Upper lobe of right lung (tissue), 1 donor: ENCODE measurements at regions not wholly inside any gene's neighbourhood (a gene's known extent, or its start where the extent isn't known, plus 50 kb on each side); places are given as distances from the start of the nearest gene placed in this dataset.

Source experiments
- ATAC-seq: fragments of 200-7000 bp; cut with Tn5 transposase; one replicate; pipeline ENCODE4 v1.9.1; 2020; ENCODE audit warnings: mild to moderate bottlenecking, moderate library complexity
- DNase-seq: peaks from one replicate; pipeline ENCODE4 v3.0.0-alpha.2; 2020
- H3K27ac ChIP-seq: fragments of 200-600 bp; one replicate; pipeline ENCODE4 v1.8.0; 2022
- H3K27me3 ChIP-seq: fragments of 200-600 bp; one replicate; pipeline ENCODE4 v1.8.0; 2022; ENCODE audit warnings: mild to moderate bottlenecking
- H3K36me3 ChIP-seq: fragments of 200-600 bp; one replicate; pipeline ENCODE4 v1.8.0; 2022
- H3K4me1 ChIP-seq: fragments of 200-600 bp; one replicate; pipeline ENCODE4 v1.8.0; 2022
- H3K4me3 ChIP-seq: fragments of 200-600 bp; one replicate; pipeline ENCODE4 v1.8.0; 2022; ENCODE audit warnings: mild to moderate bottlenecking
- H3K9me3 ChIP-seq: fragments of 200-600 bp; one replicate; pipeline ENCODE4 v1.8.0; 2022
- intact Hi-C: fragments of 100-400 bp; cut with DNase I; formaldehyde crosslinking; loops from one replicate; pipeline ENCODE4 v1.11.0; 2022
- TF ChIP-seq, protein P1 (sequence below): fragments of 200-600 bp; IDR thresholded peaks from one replicate; pipeline ENCODE4 v1.8.0; 2022; ENCODE audit warnings: antibody characterized with exemption
- donor health status: DM: no; HTN: yes; CAD: no; lungs with severe emphysema.

DNA sequence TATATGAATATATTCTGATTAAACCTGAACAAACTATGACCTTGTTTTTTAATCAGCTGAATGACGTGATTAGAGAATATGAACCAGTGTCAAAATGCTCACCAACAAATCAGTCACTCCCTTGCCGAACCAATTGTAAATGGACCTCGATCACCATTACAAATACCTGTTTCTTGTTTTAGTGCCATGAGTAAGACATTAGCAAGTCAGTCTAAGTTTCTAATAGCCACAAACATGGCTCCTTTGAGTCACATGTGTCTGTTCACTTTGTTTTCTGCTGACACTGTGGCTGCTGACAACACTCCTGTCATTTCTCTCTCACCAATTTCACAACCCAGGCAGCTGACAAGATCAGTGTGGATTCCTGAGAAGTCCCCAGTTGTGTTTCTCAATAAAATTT is 286.2 kb upstream of the MDGA2 start:
- Histone ChIP-seq H3K9me3 (no peaks in the 10 kb centered on the region), H3K4me3 (no peak overlapping the region), H3K27me3 (no peaks in the 10 kb centered on the region), H3K36me3 (no peaks in the 10 kb centered on the region), H3K4me1 (no peaks in the 10 kb centered on the region), H3K27ac (no peak overlapping the region)
- TF ChIP-seq, protein P1, sequence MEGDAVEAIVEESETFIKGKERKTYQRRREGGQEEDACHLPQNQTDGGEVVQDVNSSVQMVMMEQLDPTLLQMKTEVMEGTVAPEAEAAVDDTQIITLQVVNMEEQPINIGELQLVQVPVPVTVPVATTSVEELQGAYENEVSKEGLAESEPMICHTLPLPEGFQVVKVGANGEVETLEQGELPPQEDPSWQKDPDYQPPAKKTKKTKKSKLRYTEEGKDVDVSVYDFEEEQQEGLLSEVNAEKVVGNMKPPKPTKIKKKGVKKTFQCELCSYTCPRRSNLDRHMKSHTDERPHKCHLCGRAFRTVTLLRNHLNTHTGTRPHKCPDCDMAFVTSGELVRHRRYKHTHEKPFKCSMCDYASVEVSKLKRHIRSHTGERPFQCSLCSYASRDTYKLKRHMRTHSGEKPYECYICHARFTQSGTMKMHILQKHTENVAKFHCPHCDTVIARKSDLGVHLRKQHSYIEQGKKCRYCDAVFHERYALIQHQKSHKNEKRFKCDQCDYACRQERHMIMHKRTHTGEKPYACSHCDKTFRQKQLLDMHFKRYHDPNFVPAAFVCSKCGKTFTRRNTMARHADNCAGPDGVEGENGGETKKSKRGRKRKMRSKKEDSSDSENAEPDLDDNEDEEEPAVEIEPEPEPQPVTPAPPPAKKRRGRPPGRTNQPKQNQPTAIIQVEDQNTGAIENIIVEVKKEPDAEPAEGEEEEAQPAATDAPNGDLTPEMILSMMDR: no peak
- DNase-seq (no peak), ATAC-seq (no peak)
- intact Hi-C loops: no loop called here

DNA sequence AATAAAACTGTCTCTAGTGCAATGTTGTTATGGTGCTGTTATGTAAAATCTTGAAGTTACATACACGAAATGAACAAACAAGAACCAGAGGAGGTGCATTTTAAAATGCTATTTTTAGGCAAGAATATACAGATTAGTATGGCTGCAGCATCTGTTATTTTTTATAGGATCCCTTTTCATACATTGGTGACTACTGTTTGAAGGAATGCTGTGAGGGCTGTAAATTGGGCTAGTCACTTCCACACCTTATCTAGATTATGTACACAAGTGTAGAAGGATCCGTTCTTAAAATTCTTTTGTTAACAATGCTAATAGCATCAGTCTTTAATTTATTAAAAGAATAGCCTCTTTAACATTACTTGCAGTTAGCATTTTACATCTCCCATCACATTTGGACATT is 284.3 kb upstream of the MDGA2 start:
- H3K27ac ChIP-seq: no peak overlapping the region
- ATAC-seq: peak; percentile 58

DNA sequence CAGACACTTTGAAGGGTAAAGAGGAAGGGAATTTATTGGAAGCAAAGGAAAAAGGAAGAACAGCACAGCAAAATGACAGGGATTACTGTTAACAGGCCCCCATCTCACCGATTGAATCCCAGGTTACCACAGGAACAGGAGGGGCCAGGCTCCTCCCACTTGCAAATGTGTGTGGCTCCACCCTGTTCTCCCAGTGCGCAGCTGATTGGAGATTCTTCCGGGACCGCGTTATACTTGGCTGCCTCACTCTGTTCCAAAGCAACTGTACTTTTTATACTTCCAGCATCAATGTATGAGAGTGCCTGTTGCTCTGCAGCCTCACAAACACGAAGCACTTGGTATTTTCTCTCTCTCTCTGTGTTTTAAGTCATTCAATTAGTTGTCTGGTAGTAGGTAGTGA is 273.6 kb upstream of the MDGA2 start:
- intact Hi-C loops: no loop called here

More for the DNA sequence above, 284.3 kb upstream of the MDGA2 start:
- intact Hi-C loops: no loop called here
- Histone ChIP-seq H3K27me3 (no peaks in the 10 kb centered on the region), H3K9me3 (no peaks in the 10 kb centered on the region), H3K4me1 (no peaks in the 10 kb centered on the region), H3K36me3 (no peaks in the 10 kb centered on the region), H3K4me3 (no peak overlapping the region)
- no peak for DNase-seq
- TF ChIP-seq, protein P1: no peak

DNA sequence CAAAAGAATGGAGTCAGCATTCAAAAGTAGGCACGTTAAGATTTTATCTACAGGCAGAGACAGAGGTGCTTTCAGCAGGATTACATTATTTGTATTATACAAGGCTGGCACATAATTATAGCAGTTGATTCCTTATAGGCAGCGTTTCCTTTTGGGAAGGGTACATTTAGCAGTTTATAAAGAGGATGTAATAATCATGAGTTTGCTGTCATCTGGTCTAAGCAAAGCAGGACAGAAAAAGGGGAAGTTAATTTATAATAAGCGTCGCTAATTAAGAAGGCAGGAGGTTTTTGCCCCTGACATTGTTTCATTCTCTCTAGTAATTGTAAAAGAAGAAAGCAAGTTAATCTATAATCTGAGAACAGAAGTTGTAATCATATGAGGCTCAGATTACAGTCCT is 259.9 kb upstream of the MDGA2 start:
- intact Hi-C loops: no loop called here
- Histone ChIP-seq H3K4me3 (no peak overlapping the region), H3K9me3 (no peaks in the 10 kb centered on the region), H3K27me3 (no peaks in the 10 kb centered on the region), H3K4me1 (no peaks in the 10 kb centered on the region), H3K36me3 (no peaks in the 10 kb centered on the region), H3K27ac (no peak overlapping the region)
- ATAC-seq: no peak
- TF ChIP-seq, protein P1: no peak
- no peak for DNase-seq

More for the DNA sequence above, 273.6 kb upstream of the MDGA2 start:
- Histone ChIP-seq H3K36me3 (no peaks in the 10 kb centered on the region), H3K27me3 (no peaks in the 10 kb centered on the region), H3K27ac (no peak overlapping the region), H3K9me3 (no peaks in the 10 kb centered on the region), H3K4me1 (no peaks in the 10 kb centered on the region), H3K4me3 (no peak overlapping the region)
- TF ChIP-seq, protein P1: no peak
- ATAC-seq (no peak), DNase-seq (no peak)

DNA sequence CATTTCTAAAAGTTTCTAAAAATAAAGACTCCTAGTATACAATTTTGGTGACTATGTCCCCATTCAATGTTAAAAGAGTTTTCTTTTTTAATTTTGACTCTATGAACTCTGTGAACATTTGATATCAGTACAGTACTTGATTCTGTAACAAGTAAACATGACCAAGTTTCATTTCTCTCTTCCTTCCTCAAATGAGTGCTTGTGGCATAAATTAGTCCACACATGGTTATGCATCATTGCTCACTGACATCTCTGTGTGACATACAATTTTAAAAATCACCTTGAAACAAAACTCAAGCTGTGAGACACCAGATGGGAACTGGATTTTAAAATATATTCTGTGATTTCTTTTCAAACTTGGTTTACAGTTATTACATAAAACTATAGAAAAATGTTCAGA is 253.9 kb upstream of the MDGA2 start:
- Histone ChIP-seq H3K27me3 (no peaks in the 10 kb centered on the region), H3K27ac (no peak overlapping the region), H3K9me3 (no peaks in the 10 kb centered on the region), H3K4me3 (no peak overlapping the region), H3K36me3 (no peaks in the 10 kb centered on the region), H3K4me1 (no peaks in the 10 kb centered on the region)
- TF ChIP-seq, protein P1: no peak
- intact Hi-C loops: no loop called here
- ATAC-seq (no peak), DNase-seq (no peak)

DNA sequence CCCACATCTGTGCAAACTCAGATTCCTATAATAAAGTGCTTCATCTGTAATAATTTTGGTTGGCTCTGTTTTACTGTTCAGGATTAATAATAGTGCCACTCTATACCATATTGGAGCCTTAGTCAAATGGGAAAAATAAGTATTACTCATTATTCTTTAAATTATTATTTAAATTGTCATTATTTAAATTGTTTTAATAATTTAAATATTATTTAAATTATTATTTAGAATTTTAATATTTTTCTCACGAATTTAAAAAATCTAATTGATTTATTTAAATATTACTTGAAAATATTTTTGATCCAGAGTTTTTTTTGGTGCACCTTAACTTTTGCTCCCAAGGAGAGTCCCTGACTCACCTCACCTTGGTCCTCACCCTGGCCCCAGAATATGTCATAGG is 245.7 kb upstream of the MDGA2 start:
- Histone ChIP-seq H3K4me3 (no peak overlapping the region), H3K9me3 (no peaks in the 10 kb centered on the region), H3K27ac (no peak overlapping the region), H3K4me1 (no peaks in the 10 kb centered on the region), H3K27me3 (no peaks in the 10 kb centered on the region), H3K36me3 (no peaks in the 10 kb centered on the region)
- TF ChIP-seq, protein P1: no peak
- intact Hi-C loops: no loop called here
- DNase-seq: no peak
- no peak for ATAC-seq
